OCI-LY1 (cell line): ENCODE measurements at regions not wholly inside any gene's neighbourhood (a gene's known extent, or its start where the extent isn't known, plus 50 kb on each side); places are given as distances from the start of the nearest gene placed in this dataset.

ENCODE experiments used
- H2AFZ ChIP-seq: fragments of 200-600 bp; sonication (generic), shearing (Covaris generic); 2 replicates; pipeline ENCODE4 v1.6.0; 2014; ENCODE audit warnings: antibody characterized with exemption, mild to moderate bottlenecking, low read length
- H3F3A ChIP-seq: fragments of 200-600 bp; sonication (generic), shearing (Covaris generic); 2 replicates; pipeline ENCODE4 v1.6.0; 2014; ENCODE audit warnings: mild to moderate bottlenecking, antibody characterized with exemption, low read length, moderate library complexity; ENCODE audit not compliant: insufficient read depth
- H3K27ac ChIP-seq: fragments of 200-600 bp; sonication (generic); 2 replicates; pipeline ENCODE4 v1.5.1; 2014; ENCODE audit warnings: low read length, mixed run types, mild to moderate bottlenecking, low read depth; ENCODE audit not compliant: poor library complexity, severe bottlenecking
- H3K27me3 ChIP-seq: fragments of 200-600 bp; sonication (generic); 2 replicates; pipeline ENCODE4 v1.6.0; 2014; ENCODE audit warnings: antibody characterized with exemption, mild to moderate bottlenecking, low read length, moderate library complexity; ENCODE audit not compliant: insufficient read depth
- H3K36me3 ChIP-seq: fragments of 200-600 bp; sonication (generic); 2 replicates; pipeline ENCODE4 v1.6.1; 2014; ENCODE audit warnings: mild to moderate bottlenecking, antibody characterized with exemption, low read length, moderate library complexity, mixed read lengths; ENCODE audit not compliant: insufficient read depth
- H3K4me1 ChIP-seq: fragments of 200-600 bp; sonication (generic); 2 replicates; pipeline ENCODE4 v1.5.1; 2014; ENCODE audit warnings: mild to moderate bottlenecking, low read length, moderate library complexity; ENCODE audit not compliant: insufficient read depth, severe bottlenecking
- H3K4me2 ChIP-seq: fragments of 200-600 bp; sonication (generic), shearing (Covaris generic); 2 replicates; pipeline ENCODE4 v1.6.1; 2014; ENCODE audit warnings: low read length
- H3K4me3 ChIP-seq: fragments of 200-600 bp; sonication (generic); 2 replicates; pipeline ENCODE4 v1.5.1; 2014; ENCODE audit warnings: low read length, low read depth, mild to moderate bottlenecking, mixed read lengths; ENCODE audit not compliant: poor library complexity, severe bottlenecking
- H3K79me2 ChIP-seq: fragments of 200-600 bp; shearing (Covaris generic); 2 replicates; pipeline ENCODE4 v1.6.1; 2016; ENCODE audit warnings: mixed run types, low read length, mixed read lengths; ENCODE audit not compliant: insufficient read depth
- H3K9ac ChIP-seq: fragments of 200-600 bp; sonication (generic), shearing (Covaris generic); 2 replicates; pipeline ENCODE4 v1.6.1; 2014; ENCODE audit warnings: mild to moderate bottlenecking, low read length, mixed read lengths
- H3K9me2 ChIP-seq: fragments of 200-600 bp; sonication (generic), shearing (Covaris generic); 2 replicates; pipeline ENCODE4 v1.6.1; 2014; ENCODE audit warnings: low read depth, mild to moderate bottlenecking, low read length, mixed read lengths
- H3K9me3 ChIP-seq: fragments of 200-600 bp; shearing (Covaris generic); 2 replicates; pipeline ENCODE4 v1.6.1; 2014; ENCODE audit warnings: low read length, mixed read lengths
- H4K20me1 ChIP-seq: fragments of 200-600 bp; sonication (generic), shearing (Covaris generic); 2 replicates; pipeline ENCODE4 v1.6.0; 2016; ENCODE audit warnings: mild to moderate bottlenecking, low read length; ENCODE audit not compliant: insufficient read depth
- EZH2 ChIP-seq: fragments of 200-600 bp; sonication (generic), shearing (Covaris generic); IDR thresholded peaks from 2 replicates; pipeline ENCODE4 v1.8.0; 2017; ENCODE audit warnings: borderline replicate concordance, mixed run types, mild to moderate bottlenecking, antibody characterized with exemption, low read length, moderate library complexity, mixed read lengths
- TF ChIP-seq, protein P1 (sequence below): fragments of 200-600 bp; sonication (generic), shearing (Covaris generic); IDR thresholded peaks from 2 replicates; pipeline ENCODE4 v1.5.1; 2017; ENCODE audit warnings: mild to moderate bottlenecking, antibody characterized with exemption, low read length, moderate library complexity, mixed read lengths

- H4K20me1 ChIP-seq, result no peaks in the 10 kb centered on the region
- H3K4me1 ChIP-seq, result no peaks in the 10 kb centered on the region
- no peak overlapping the region for H2AFZ ChIP-seq
- H3K9me3 ChIP-seq, result no peaks in the 10 kb centered on the region; the same call in 1 of the 2 replicates
- H3K27me3 ChIP-seq, result no peaks in the 10 kb centered on the region
- H3K9ac ChIP-seq, result no peak overlapping the region
- H3K4me3 ChIP-seq, result no peak overlapping the region
- H3K27ac ChIP-seq, result no peak overlapping the region
- no peaks in the 10 kb centered on the region for H3K36me3 ChIP-seq
- no peaks in the 10 kb centered on the region for H3F3A ChIP-seq
- H3K9me2 ChIP-seq, result no peaks in the 10 kb centered on the region
- H3K4me2 ChIP-seq, result no peak overlapping the region
- no peaks in the 10 kb centered on the region for H3K79me2 ChIP-seq
- TF ChIP-seq, protein P1, sequence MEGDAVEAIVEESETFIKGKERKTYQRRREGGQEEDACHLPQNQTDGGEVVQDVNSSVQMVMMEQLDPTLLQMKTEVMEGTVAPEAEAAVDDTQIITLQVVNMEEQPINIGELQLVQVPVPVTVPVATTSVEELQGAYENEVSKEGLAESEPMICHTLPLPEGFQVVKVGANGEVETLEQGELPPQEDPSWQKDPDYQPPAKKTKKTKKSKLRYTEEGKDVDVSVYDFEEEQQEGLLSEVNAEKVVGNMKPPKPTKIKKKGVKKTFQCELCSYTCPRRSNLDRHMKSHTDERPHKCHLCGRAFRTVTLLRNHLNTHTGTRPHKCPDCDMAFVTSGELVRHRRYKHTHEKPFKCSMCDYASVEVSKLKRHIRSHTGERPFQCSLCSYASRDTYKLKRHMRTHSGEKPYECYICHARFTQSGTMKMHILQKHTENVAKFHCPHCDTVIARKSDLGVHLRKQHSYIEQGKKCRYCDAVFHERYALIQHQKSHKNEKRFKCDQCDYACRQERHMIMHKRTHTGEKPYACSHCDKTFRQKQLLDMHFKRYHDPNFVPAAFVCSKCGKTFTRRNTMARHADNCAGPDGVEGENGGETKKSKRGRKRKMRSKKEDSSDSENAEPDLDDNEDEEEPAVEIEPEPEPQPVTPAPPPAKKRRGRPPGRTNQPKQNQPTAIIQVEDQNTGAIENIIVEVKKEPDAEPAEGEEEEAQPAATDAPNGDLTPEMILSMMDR, result no peak
- no peak for TF ChIP-seq EZH2
Observed at GRCh38 chr4:151948351-151949016, 187.7 kb upstream of the GATB start.

DNA sequence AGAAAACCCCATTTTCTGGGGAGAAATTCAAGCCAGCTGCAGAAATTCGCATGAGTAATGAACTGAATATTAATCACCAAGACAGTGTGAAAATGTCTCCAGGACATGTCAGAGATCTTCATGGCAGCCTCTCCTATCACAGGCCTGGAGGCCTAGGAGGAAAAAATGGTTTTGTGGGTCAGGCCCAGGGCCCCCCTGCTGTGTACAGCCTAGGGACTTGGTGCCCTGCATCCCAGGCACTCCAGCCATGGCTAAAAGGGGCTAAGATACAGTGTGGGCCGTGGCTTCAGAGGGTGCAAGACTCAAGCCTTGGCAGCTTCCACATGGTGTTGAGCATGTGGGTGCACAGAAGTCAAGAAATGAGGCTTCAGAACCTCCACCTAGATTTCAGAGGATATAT is 185.9 kb upstream of the GATB start:
- Histone ChIP-seq H3K4me1 (no peaks in the 10 kb centered on the region), H3K9me2 (no peaks in the 10 kb centered on the region), H3K79me2 (no peaks in the 10 kb centered on the region), H3F3A (no peaks in the 10 kb centered on the region), H3K4me3 (no peak overlapping the region), H4K20me1 (no peaks in the 10 kb centered on the region), H3K36me3 (no peaks in the 10 kb centered on the region), H3K9me3 (no peaks in the 10 kb centered on the region; the same call in 1 of the 2 replicates), H2AFZ (no peak overlapping the region), H3K9ac (no peak overlapping the region), H3K27ac (no peak overlapping the region), H3K27me3 (no peaks in the 10 kb centered on the region), H3K4me2 (no peak overlapping the region)
- TF ChIP-seq, protein P1, result no peak
- no peak for TF ChIP-seq EZH2

- TF ChIP-seq EZH2, result no peak
- TF ChIP-seq, protein P1, result no peak
Observed at GRCh38 chr4:151942971-151943370, 182.2 kb upstream of the GATB start.

More at GRCh38 chr4:151942971-151943370, 182.2 kb upstream of the GATB start:
- no peaks in the 10 kb centered on the region for H3K27me3 ChIP-seq
- no peaks in the 10 kb centered on the region for H3K79me2 ChIP-seq
- no peaks in the 10 kb centered on the region for H4K20me1 ChIP-seq
- no peaks in the 10 kb centered on the region for H3K4me1 ChIP-seq
- no peak overlapping the region for H3K4me2 ChIP-seq
- no peaks in the 10 kb centered on the region for H3K9me2 ChIP-seq
- no peak overlapping the region for H3K9ac ChIP-seq
- no peaks in the 10 kb centered on the region; the same call in 1 of the 2 replicates for H3K9me3 ChIP-seq
- no peaks in the 10 kb centered on the region for H3K36me3 ChIP-seq
- H3K27ac ChIP-seq, result no peak overlapping the region
- H3F3A ChIP-seq, result no peaks in the 10 kb centered on the region
- H2AFZ ChIP-seq, result no peak overlapping the region
- H3K4me3 ChIP-seq, result no peak overlapping the region
